ENCODE measurements at regions not wholly inside any gene's neighbourhood (a gene's known extent, or its start where the extent isn't known, plus 50 kb on each side); places are given as distances from the start of the nearest gene placed in this dataset.

GRCh38 chr2:7801212-7801611 is 880.6 kb upstream of the ID2 start:
- no peak for TF ChIP-seq CTCF (IDR thresholded peaks at IDR 0.05)
- DNase-seq (ENCODE audit: low spot score): no peak
- no peak overlapping the region for H3K27ac ChIP-seq
- no peaks in the 10 kb centered on the region for H3K9me3 ChIP-seq
- H3K4me3 ChIP-seq: no peak overlapping the region
- no peaks in the 10 kb centered on the region for H3K4me1 ChIP-seq
- H3K36me3 ChIP-seq: no peaks in the 10 kb centered on the region
- H3K27me3 ChIP-seq: no peaks in the 10 kb centered on the region

- Histone ChIP-seq H3K4me3 (no peak overlapping the region), H3K36me3 (no peaks in the 10 kb centered on the region), H3K9me3 (no peaks in the 10 kb centered on the region), H3K4me1 (no peaks in the 10 kb centered on the region), H3K27ac (no peak overlapping the region), H3K27me3 (no peaks in the 10 kb centered on the region)
- TF ChIP-seq CTCF (IDR thresholded peaks at IDR 0.05): no peak
- no peak for DNase-seq (ENCODE audit: low spot score)
These were observed 878.3 kb upstream of the ID2 start for GRCh38 chr2:7803515-7803914.

- no peak overlapping the region for H3K27ac ChIP-seq
- H3K4me1 ChIP-seq: no peaks in the 10 kb centered on the region
- no peaks in the 10 kb centered on the region for H3K36me3 ChIP-seq
- DNase-seq (ENCODE audit: low spot score): no peak
- H3K4me3 ChIP-seq: no peak overlapping the region
- H3K27me3 ChIP-seq: no peaks in the 10 kb centered on the region
- no peak for TF ChIP-seq CTCF (IDR thresholded peaks at IDR 0.05)
- H3K9me3 ChIP-seq: no peaks in the 10 kb centered on the region
These were observed 872.2 kb upstream of the ID2 start for GRCh38 chr2:7809640-7810039.

- Histone ChIP-seq H3K36me3 (no peaks in the 10 kb centered on the region), H3K9me3 (no peaks in the 10 kb centered on the region), H3K4me1 (no peaks in the 10 kb centered on the region), H3K4me3 (no peak overlapping the region), H3K27me3 (no peaks in the 10 kb centered on the region), H3K27ac (no peak overlapping the region)
- no peak for DNase-seq (ENCODE audit: low spot score)
- TF ChIP-seq CTCF (IDR thresholded peaks at IDR 0.05): no peak
These were observed 870.8 kb upstream of the ID2 start for GRCh38 chr2:7811073-7811472.

- Histone ChIP-seq H3K27ac (no peak overlapping the region), H3K4me1 (no peaks in the 10 kb centered on the region), H3K9me3 (no peaks in the 10 kb centered on the region), H3K27me3 (no peaks in the 10 kb centered on the region), H3K4me3 (no peak overlapping the region), H3K36me3 (no peaks in the 10 kb centered on the region)
- no peak for TF ChIP-seq CTCF (IDR thresholded peaks at IDR 0.05)
- no peak for DNase-seq (ENCODE audit: low spot score)
These were observed 869.4 kb upstream of the ID2 start for GRCh38 chr2:7812231-7812995.

Measured in right atrium auricular region (tissue), 2 donors.